ENCODE measurements at regions not wholly inside any gene's neighbourhood (a gene's known extent, or its start where the extent isn't known, plus 50 kb on each side); places are given as distances from the start of the nearest gene placed in this dataset.

GRCh38 chr10:27451054-27451453 is 53.0 kb upstream of the RAB18 start:
- DNase-seq (ENCODE audit: low spot score): no peak

- no peak for DNase-seq (ENCODE audit: low spot score)
Measured at GRCh38 chr10:27450225-27450624, 53.9 kb upstream of the RAB18 start.

GRCh38 chr10:27449571-27449970 is 54.5 kb upstream of the RAB18 start:
- DNase-seq (ENCODE audit: low spot score): no peak

- DNase-seq (ENCODE audit: low spot score): peak; percentile 54
Measured at GRCh38 chr10:27448921-27449320, 55.2 kb upstream of the RAB18 start.

- DNase-seq (ENCODE audit: low spot score): no peak
Measured at GRCh38 chr10:27447540-27447939, 56.6 kb upstream of the RAB18 start.

- peak; percentile 37 for DNase-seq (ENCODE audit: low spot score)
Measured at GRCh38 chr10:27446091-27446918, 57.8 kb upstream of the RAB18 start.

- DNase-seq (ENCODE audit: low spot score): no peak
Measured at GRCh38 chr10:27445070-27445469, 59.0 kb upstream of the RAB18 start.

GRCh38 chr10:27440478-27440877 is 63.6 kb upstream of the RAB18 start:
- DNase-seq (ENCODE audit: low spot score): no peak

GRCh38 chr10:27440021-27440420 is 64.1 kb upstream of the RAB18 start:
- DNase-seq (ENCODE audit: low spot score): no peak

GRCh38 chr10:27439101-27439500 is 65.0 kb upstream of the RAB18 start:
- no peak for DNase-seq (ENCODE audit: low spot score)

GRCh38 chr10:27437775-27438174 is 66.3 kb upstream of the RAB18 start:
- no peak for DNase-seq (ENCODE audit: low spot score)

GRCh38 chr10:27436710-27437109 is 67.4 kb upstream of the RAB18 start:
- DNase-seq (ENCODE audit: low spot score): no peak

GRCh38 chr10:27433976-27434375 is 70.1 kb upstream of the RAB18 start:
- DNase-seq (ENCODE audit: low spot score): no peak

GRCh38 chr10:27426948-27427467 is 77.1 kb upstream of the RAB18 start:
- no peak for DNase-seq (ENCODE audit: low spot score)

GRCh38 chr10:27413831-27414348 is 90.2 kb upstream of the RAB18 start:
- no peak for DNase-seq (ENCODE audit: low spot score)

- DNase-seq (ENCODE audit: low spot score): no peak
Measured at GRCh38 chr10:27413387-27413786, 90.7 kb upstream of the RAB18 start.

- DNase-seq (ENCODE audit: low spot score): no peak
Measured at GRCh38 chr10:27410153-27410552, 94.0 kb upstream of the RAB18 start.

- no peak for DNase-seq (ENCODE audit: low spot score)
Measured at GRCh38 chr10:27407271-27407670, 96.8 kb upstream of the RAB18 start.

GRCh38 chr10:27399871-27400270 is 104.2 kb upstream of the RAB18 start:
- no peak for DNase-seq (ENCODE audit: low spot score)

- DNase-seq (ENCODE audit: low spot score): no peak
Measured at GRCh38 chr10:27393961-27394360, 110.1 kb upstream of the RAB18 start.

- DNase-seq (ENCODE audit: low spot score): no peak
Measured at GRCh38 chr10:27392606-27393005, 111.5 kb upstream of the RAB18 start.

GRCh38 chr10:27391916-27392315 is 112.2 kb upstream of the RAB18 start:
- DNase-seq (ENCODE audit: low spot score): no peak

- no peak for DNase-seq (ENCODE audit: low spot score)
Measured at GRCh38 chr10:27391325-27391724, 112.8 kb upstream of the RAB18 start.

- peak; percentile 67 for DNase-seq (ENCODE audit: low spot score)
Measured at GRCh38 chr10:27390681-27391080, 113.4 kb upstream of the RAB18 start.
